NCI-H748 (cell line): ENCODE measurements at regions not wholly inside any gene's neighbourhood (a gene's known extent, or its start where the extent isn't known, plus 50 kb on each side); places are given as distances from the start of the nearest gene placed in this dataset.

Experiments used
- DNase-seq: peaks from one replicate; lab custom pipeline; 2025; ENCODE audit not compliant: unreplicated experiment; lab: John Stamatoyannopoulos, UW

DNA sequence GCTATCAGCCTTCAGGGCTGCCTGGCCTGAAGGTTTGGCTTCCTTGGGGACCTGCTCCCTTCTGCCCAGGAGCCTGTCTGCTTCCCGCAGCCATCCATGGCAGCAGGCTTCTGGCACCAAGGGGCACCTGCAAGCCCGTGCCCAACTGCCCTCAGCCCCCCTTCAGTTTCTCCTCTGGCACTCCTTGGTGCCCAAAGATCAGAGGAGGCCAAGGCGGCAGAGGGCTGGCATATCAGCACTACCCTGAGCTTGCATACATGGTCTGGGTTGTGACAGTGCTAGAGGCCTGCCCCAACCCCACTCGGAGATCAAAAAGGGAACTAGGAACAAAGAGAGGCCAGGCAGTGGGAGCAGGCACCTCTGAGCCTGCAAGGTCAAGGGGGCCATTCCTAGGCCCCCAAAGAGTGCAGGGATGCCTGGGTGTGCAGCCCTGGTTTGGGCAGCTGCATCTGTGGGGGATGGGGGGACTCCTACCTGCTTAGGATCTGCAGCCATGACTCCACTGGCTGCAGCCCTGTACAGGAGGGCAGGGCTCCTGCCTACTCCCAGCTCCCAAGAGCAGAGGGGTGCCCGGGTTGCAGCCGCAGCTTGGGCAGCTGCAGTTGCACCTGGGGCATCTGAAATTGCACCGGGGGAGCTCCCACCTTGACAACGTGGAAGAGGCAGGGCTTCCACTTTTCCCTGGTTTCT, 76.2 kb upstream of the TP63 start:
- DNase-seq: no peak

DNA sequence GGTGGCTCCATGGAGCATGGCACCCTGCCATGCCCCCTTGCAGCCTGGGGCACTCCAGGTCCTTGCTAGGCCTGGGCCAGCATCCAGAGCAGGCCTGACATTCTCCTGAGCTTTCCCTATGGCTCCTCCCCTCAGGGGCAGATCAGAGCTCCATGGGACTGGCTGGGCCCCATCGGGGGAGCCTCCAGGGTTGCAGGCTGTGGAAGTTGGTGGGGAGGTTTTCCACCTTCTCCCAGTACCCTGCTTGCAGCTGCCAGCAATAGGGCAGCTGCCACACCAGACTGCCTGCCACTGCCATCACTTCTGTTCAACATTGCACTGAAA, 75.7 kb upstream of the TP63 start:
- DNase-seq: no peak

- no peak for DNase-seq
Observed at GRCh38 chr3:189557824-189558223, 73.4 kb upstream of the TP63 start.

- no peak for DNase-seq
Observed at GRCh38 chr3:189561256-189561655, 69.9 kb upstream of the TP63 start.

DNA sequence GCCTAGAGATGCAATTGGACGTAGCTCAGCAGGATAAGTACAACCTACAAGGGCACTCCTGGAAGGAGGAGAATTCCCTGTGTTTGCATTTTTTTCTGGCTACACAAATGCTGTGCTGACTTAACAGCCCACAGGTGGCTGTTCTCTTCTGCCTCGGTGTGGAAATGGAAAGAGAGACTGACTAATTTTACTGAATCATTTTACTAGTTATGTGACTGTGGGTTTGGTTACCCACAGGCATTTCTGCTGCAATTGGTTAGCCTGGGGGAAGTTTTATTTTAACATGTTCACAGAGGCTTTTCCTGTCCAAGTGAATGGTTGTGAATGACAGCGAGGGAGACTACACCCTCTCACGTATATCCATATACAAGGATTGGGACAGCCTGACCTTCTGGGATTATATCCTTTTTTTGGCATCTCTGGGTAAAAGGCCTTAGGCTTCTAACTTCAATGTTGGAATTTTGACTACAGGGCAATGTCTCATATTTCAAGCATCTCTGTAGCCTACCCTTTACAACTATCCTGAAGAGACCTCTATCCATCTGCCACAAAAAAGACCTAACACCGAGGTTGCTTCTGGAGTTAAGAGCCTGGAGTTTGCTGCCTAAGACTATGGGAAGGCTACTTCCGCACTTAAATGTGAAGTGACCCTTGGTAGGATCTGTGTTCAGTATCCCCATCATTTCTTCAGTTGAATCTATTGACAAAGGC, 67.2 kb upstream of the TP63 start:
- no peak for DNase-seq

DNA sequence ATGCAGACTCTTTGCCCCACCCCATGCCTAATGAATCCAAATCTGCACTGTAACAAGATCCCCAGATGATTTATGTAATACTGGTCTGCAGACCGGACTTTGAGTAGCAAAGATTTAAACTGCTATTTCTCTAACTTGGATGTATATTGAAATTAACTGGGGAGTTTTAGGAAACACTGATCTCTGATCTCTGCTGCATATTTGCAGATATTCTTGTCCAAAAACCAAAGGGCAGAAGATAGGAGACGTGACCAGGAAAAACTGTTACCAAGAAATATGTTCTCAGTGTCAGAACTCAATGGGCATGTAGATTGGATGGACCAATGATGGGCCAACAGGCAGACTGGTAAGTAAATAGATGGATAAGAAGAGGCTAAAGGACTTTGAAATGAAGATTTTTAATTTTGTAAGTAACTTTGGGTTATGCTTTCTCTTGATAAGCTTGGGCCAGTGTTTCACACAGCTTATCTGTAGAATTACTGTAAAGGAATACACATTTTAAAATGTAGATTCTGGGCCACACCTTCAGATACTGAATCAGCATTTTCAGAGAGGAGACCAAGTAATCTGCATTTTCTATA, 64.5 kb upstream of the TP63 start:
- no peak for DNase-seq

GRCh38 chr3:189567322-189567721, 63.9 kb upstream of the TP63 start:
- DNase-seq: no peak

DNA sequence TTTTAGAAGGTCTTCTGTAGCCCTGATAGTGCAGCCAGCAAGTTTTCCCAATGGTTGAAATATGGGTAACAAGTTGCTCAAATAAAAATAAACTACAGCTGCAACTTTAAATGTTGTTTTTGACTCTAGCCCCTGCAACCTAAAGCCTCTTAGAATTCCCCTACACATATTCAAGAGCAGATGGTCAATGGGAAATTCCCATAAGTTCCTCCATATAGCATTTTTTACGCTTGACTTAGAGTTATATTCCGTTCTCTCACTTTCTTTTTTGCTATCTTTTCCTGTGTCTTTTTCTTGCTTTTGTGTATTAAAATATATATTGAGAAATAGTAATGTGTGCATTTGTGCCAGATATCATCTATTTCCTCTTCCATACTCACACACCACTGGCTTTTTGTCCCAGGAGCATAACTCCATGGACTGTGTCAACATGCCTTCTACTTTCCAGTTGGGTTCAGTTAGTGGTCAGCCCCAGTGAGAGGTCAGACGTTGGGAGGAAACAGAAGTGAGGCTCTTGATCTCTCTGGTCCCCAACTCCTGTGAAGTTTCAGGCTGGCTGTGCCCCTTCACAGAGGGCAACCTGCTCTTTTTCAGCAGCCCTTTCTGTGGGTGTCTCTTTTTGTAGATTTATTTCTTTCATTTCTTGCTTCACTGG, 63.3 kb upstream of the TP63 start:
- no peak for DNase-seq

DNA sequence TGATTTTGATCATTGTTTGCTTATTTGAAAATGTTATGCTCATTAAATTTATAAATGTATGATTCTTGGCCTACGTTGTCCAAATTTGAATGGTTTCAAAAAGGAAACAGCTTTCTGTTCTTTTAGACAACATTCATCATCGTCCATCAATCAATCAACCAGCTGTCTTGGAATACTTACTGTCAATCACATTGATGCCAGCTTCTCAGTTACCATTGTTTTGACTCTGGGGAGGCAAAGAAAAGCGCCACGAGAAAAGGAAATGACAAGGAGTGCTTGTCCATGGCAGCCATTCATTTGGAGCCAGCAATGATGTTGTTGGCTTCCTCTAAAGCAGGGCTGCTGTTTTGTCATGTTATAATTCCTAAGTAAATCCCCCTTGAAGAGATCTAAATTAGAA, 62.2 kb upstream of the TP63 start:
- DNase-seq: no peak

DNA sequence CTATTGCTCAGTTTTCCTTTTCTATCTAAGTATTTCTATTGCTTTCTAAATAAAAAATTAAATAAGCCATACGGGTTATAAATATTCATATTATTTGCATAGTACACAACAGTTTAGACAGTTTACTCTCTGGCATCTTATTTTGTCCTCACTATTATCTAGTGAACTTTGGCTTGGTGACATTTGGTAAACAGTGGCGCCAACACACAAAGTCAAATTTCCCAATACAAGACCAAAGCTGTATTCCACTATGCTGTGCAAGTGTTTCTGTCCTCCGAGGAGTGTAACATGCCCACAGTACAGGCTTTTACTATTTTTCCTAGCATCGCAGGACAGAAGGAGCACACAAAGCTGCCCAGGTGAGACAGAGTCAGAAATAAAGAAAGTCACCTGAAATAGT, 61.7 kb upstream of the TP63 start:
- DNase-seq: no peak

DNA sequence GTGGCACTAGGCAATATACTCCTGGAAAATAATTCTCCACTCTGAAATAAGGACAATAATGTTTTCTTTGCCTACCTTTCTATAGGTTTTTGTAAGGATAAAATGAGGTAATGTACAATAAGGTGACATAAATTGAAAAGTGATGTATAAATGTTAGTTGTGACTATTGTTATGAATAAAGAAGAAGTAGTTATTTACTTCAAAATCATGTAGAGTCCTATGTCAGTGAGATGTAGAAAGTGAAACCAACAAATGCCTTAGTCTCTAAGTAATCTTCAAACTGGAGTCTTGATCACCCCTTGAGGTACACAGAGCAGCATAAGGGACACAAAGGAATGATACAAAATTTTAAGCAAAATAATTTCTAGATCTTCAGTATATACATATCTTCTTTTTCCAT, 60.3 kb upstream of the TP63 start:
- no peak for DNase-seq

GRCh38 chr3:189572249-189572648, 58.9 kb upstream of the TP63 start:
- DNase-seq: no peak

DNA sequence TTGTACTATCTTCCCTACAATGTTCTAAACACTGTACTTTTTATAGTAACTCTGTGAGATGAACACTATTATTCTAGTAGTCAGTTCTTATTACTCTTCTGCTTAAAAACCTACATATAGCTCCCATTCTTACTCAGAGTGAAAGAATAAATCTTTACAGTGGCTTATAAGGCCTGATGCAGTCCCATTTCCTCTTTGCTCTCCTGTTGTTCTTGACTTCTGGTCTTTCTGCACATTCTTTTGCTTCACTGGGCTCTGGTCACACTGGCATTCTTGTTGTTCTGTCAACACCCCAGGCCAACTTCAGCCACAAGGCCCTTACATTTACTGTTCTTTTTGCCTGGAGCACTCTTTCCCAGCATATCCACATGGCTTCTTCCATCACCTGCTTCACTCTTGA, 58.2 kb upstream of the TP63 start:
- DNase-seq: no peak

DNA sequence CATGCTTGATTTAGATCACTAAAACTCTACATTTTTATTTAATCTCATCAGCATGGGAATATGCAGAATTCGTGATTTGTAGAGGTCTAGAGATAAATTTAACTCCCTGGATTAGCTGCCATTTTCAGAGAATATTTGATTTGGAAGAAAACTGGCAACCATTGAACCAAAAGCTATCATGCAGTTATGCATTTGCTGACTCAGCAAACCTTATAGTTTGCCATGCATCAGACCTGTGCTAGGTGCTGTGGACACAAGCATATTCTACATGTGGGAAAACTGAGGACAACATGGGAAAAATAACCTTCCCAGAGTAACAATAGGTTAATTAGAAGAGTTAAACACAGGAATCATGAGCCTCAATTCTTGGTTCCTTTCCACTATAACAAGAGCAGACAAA, 54.7 kb upstream of the TP63 start:
- no peak for DNase-seq

DNA sequence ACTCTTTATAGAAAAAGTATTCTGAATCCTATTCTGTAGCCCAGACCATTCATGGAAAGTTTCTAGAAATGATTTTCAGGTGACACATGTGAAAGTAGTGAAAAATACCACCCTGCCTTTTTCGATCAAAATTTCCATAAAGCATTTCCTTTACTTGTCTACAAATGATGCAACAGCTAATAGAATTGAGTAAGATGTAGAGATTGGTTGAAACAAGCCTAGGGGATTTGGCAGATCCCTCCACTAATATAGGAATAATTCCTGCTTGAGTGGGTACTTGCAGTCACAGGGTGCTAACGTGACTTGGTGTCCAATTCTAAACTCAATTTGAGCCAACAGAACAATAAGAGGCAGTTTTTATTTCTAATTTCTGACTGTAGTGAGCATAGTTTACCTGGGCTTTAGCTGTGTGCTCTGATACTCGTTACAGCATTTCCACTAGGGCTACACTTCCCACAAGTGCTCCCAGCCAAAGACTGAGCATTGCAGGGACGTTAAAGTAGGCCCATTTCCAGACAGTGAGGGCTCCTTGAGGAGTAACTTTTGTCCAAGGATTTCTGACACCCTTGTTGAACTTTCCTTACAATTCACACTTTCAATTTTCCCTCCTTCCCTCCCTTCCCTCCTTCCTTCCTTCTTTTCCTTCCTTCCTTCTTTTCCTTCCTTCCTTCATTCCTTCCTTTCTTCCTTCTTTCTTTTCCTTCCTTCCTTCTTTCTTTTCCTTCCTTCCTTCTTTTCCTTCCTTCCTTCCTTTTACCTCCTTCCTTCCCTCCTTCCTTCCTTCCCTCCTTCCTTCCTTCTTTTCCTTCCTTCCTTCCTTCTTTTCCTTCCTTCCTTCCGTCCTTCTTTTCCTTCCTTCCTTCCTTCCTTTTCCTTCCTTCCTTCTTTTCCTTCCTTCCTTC, 53.9 kb upstream of the TP63 start:
- DNase-seq: no peak

GRCh38 chr3:189580190-189580589, 51.0 kb upstream of the TP63 start:
- DNase-seq: no peak
